Anterior cingulate cortex (tissue), 58 donors: ENCODE measurements at regions not wholly inside any gene's neighbourhood (a gene's known extent, or its start where the extent isn't known, plus 50 kb on each side); places are given as distances from the start of the nearest gene placed in this dataset.
"Not testable (repeated sequence)": the region's sequence is repeated elsewhere in the genome, so short reads cannot be mapped to it uniquely, and the experiment has no call there.

Experiments
- DNase-seq, 58 donors: peaks; one replicate each; lab custom pipeline; 2025; lab: John Stamatoyannopoulos, UW

DNA sequence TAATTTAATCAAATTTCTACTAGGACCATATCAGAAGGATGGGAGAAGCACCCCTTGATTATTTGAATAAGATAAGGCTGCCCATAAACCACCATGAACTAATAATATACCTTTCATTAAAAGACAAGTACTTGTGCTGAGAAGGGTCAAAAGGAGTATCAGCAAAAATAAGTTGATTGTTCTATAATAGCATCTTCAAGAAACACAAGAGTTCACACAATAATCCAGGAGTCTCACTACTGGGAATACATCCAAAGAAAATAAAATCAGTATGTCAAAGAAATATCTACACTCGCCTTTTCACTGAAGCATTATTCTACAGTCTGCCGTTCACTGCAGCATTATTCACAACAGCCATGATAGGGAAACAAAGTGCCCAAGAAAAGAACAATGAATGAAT is 1310.1 kb upstream of the PCDH9 start:
- DNase-seq: no peak

DNA sequence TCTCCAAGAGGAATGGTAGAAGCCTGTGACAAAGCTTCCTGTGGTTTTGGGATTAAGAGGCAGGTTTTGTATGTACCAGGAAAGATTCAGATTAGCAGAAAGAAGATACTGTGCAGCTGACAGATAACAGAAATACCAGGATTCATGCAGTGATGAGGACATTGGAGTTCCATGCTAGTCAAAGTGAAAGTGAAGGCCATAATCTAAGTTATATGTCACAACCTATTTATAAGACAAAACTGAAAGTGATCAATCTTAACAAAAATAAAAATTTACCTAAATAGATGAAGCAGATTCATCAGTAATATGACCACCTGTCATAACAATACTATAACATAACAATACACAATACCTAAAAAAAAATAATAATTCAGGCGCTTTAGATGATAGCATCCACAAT is 1305.2 kb upstream of the PCDH9 start:
- DNase-seq: no peak

DNA sequence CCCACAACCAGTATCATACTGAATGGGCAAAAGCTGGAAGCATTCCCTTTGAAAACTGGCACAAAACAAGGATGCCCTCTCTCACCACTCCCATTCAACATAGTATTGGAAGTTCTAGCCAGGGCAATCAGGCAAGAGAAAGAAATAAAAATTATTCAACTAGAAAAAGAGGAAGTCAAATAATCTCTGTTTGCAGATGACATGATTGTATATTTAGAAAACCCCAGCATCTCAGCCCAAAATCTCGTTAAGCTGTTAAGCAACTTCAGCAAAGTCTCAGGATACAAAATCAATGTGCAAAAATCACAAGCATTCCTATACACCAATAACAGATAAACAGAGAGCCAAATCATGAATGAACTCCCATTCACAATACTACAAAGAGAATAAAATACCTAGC is 1297.0 kb upstream of the PCDH9 start:
- not testable (repeated sequence) for DNase-seq

DNA sequence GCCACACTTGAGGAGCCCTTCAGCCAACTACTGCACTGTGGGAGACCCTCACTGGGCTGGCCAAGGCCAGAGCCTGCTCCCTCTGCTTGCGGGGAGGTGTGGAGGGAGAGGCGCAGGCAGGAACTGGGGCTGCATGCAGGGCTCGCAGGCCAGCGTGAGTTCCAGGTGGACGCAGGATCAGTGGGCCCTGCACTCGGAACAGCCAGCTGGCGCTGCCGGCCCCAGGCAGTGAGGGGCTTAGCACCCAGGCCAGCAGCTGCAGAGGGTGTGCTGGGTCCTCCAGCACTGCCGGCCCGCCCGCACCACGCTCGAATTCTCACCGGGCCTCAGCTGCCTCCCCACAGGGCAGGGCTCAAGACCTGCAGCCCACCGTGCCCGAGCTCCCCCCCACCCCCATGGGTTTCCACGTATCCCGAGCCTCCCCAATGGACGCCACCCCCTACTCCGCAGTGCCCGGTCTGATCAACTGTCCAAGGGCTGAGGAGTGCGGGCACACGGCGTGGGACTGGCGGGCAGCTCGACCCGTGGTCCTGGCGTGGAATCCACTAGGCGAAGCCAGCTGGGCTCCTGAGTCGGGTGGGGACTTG is 1293.8 kb upstream of the PCDH9 start:
- DNase-seq: no peak

DNA sequence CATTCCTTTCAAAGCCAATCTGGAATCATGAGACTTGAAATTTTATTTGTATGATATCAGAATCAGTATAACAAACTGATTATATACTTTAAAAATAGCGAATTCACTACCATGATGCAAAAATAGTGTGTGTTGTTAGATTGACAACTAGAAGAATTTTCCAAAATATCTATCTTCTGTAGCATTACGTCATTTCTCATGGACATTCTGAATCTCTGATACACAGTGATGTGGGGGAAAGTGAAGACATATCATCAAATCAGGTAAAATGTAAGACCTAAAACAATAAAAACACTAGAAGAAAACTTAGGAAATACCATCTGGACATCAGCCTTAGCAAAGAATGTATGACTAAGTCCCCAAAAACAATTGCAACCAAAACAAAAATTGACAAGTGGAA is 1292.0 kb upstream of the PCDH9 start:
- DNase-seq: no peak

GRCh38 chr13:68509734-68510621 is 1279.8 kb upstream of the PCDH9 start:
- no peak for DNase-seq

- no peak for DNase-seq
Measured at GRCh38 chr13:68506888-68507551, 1276.9 kb upstream of the PCDH9 start.

GRCh38 chr13:68490594-68490993 is 1260.5 kb upstream of the PCDH9 start:
- DNase-seq: no peak

DNA sequence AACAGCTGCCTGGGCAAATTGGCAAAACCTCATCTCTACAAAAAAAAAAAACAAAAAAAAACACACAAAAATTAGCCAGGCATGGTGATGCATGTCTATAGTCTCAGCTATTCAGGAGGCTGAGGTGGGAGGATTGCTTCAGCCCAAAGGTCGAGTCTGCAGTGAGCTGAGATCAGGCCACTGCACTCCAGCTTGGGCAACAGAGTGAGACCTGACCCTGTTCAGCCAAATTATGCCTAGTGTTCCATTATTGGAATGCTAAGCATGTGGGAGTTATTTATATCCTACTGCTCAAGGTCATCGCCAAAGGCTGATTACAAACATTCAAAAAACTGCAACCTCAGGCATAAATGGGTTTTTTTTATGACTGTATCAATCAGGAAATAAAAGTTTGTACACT is 1251.0 kb upstream of the PCDH9 start:
- DNase-seq: no peak

DNA sequence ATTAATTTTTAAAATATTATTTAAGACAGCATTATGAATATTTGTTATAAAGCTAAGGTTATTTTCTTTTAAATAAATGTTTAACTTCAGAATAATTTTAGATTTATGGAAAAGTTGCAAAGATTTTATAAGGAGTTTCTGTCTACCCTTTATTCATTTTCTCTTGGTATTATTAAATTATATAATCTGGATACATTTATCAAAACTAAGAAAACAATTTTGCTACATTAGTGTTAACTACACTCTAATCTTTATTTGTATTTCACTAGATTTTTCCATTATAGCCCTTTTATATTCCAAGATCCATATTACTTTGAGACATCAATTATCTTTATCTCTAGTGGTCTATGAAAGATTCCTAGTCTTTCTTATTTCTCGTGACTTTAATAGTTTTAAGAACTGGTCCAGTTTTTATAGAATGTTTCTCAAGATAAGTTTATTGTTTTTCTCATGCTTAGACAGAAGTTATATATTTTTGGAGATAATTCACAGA is 1243.7 kb upstream of the PCDH9 start:
- no peak for DNase-seq

DNA sequence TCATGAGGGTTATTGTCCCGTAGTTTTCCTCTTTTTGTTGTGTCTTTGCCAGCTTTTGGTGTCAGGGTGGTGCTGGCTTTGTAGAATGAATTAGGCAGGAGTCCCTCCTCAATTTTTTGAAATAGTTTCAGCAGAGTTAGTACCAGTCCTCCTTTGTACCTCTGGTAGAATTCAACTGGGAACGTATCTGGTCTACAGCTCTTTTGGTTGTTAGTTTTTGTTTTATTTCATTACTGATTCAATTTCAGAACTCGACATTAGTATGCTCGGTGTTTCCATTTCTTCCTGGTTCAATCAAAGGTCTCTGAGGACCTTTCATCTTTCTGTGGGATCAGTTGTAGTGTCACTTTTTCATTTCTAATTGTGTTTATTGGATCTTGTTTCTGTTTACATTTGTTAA is 1237.0 kb upstream of the PCDH9 start:
- DNase-seq: no peak

- no peak for DNase-seq
Measured at GRCh38 chr13:68440874-68441273, 1210.7 kb upstream of the PCDH9 start.

GRCh38 chr13:68439817-68440216 is 1209.7 kb upstream of the PCDH9 start:
- DNase-seq: no peak

DNA sequence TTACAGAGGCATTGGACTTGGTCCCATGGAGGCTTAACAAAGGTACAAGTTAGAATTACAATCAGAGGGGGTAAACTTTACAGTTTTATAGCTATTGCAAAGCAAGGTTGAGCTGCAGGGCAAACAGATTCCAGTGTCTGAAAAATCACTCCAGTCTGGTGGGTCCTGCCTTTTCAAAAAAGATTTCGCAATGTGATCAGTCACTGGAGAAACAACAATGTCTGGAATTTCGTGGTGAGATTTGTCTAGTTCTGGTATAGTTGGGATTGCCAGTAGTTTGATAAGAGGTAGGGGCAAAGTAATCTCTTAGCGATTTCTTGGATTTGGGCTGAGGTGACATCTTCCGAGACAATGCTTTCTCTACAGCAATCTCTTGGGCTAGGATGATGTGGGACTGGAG is 1198.2 kb upstream of the PCDH9 start:
- DNase-seq: no peak

DNA sequence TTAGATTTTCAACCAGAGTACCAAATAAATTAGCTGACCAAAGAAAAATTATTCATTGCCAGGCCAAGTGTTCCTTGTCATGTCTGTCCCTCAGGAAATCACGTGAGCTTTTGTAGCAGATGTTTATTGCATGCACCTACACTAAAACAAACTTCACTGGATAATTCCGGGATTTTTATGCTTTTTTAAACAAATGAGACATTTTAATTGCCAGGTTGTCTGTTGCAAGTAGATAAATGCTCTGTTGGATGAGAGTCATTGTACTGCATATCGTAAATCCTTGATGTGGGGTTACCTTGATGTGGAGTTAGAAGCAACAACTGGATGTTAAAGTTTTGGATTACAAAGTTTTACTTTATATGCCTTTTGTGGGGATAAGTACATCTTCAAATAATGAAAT is 1187.7 kb upstream of the PCDH9 start:
- no peak for DNase-seq

DNA sequence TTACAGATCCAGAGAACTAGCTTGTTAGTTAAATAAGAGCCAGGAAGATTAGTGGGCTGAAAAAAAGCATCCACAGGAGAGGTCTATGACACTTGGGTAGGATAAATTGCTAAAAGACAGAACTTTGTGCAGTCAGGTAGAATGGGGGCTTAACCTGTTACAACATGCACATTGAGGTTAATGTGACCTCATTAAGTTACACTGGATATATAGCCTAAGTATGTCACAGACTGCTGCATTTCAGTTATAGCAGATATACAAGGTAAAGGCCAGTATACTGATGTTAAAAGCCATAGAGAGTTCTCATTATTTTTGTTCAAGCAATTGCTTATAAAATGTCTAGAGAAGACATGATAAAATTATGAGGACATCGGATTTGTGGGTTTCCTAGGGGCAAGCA is 1179.9 kb upstream of the PCDH9 start:
- no peak for DNase-seq

DNA sequence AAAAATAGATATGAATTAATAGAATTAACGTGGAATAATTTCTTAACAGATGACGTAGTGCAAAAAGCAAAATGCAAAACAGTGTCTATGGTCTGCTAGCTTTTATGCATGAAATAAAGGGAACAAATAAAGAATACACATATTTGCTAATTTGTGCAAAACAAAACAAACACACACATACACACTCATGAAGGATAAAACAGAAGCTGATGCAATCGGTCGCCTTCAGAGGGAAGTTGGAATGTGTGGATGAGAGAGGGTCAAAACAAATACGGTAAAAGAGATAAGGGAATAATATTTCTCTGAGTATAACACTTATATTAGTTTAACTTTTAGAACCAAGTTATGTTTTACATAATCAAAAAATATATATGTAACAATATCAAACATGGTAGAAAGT is 1160.9 kb upstream of the PCDH9 start:
- DNase-seq: no peak

DNA sequence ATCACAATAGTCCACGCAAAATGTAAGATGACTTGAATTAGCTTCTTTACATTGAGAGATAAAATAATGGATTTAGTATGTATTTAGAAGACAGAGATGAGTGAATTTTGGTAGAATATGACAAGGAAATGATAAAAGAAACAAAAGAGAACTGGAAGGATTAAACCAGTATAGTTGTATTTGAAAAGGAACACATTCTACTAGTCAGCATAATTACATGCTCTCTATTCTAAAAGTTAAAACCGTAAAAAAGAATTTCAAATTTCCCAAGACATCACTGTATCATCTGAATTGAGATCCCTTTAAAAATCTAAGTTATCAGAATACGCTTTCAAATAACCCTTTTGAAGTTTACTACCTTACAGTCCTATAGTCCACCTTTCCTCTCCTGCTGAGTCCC is 1156.7 kb upstream of the PCDH9 start:
- DNase-seq: no peak

DNA sequence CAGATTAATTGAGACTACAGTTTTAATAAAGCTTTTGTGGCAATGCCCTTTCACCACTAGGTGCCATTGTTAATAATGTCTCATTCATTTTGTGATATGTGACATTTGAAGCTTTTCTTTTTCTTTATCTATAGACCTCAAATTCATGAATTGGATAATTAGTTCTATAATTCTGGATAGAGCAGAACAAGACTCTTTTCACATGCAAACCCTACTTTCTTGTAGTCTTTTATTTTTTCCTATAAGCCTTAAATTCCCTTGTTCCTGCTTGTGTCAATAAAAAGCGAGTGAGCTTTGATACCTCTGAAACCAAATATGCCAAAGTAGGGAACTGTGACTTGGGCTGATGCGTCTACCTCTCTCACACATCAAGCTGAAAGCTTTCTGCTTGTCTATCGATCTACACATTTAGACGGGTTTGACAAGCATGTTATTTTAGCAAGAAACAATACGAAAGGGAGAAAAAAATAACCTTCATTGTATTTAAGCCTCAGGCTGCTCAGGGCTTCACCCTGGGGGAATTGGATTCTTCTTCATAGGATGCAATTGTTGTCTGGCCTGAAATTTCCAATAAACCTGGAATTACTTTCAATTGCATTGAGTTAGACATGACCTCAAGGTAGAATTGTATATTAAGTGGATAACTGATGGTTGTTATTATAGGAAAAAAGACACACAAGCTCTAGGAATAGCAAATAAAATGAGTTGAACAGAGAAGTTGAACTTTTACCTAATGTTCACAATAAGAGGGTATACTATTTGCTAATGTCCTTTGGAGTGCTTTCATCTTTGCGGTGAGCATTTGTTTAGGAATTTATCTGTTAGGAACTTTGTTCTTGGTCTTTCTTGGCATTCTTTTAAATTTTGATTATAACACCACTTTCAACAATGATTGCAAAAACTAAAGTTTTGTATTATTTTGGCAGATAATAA is 1150.2 kb upstream of the PCDH9 start:
- no peak for DNase-seq

- DNase-seq: no peak
Measured at GRCh38 chr13:68378294-68378693, 1148.2 kb upstream of the PCDH9 start.
